Fibroblast of lung (primary cell): ENCODE measurements at regions not wholly inside any gene's neighbourhood (a gene's known extent, or its start where the extent isn't known, plus 50 kb on each side); places are given as distances from the start of the nearest gene placed in this dataset.

Experiments used
- DNase-seq, 2 donors: peaks; one replicate each; pipeline versions ENCODE4 v3.0.0 to v3.0.0-alpha.2; 2010; ENCODE audit warnings: low read depth in 2 of 2
- H2AFZ ChIP-seq: 2 replicates; pipeline ENCODE4 v1.5.1; 2012; ENCODE audit warnings: low read length, control low read depth, inconsistent platforms
- H3K27ac ChIP-seq: 2 replicates; pipeline ENCODE4 v1.5.1; 2011; ENCODE audit warnings: low read length, control low read depth; ENCODE audit not compliant: insufficient read depth
- H3K27me3 ChIP-seq: 2 replicates; pipeline ENCODE4 v1.5.1; 2011; ENCODE audit warnings: mild to moderate bottlenecking, low read length; ENCODE audit not compliant: control insufficient read depth, insufficient read depth
- H3K36me3 ChIP-seq: 2 replicates; pipeline ENCODE4 v1.5.1; 2011; ENCODE audit warnings: low read length; ENCODE audit not compliant: control insufficient read depth, insufficient read depth
- H3K4me1 ChIP-seq: 2 replicates; pipeline ENCODE4 v1.5.1; 2011; ENCODE audit warnings: low read length; ENCODE audit not compliant: control insufficient read depth, insufficient read depth; ENCODE audit errors: extremely low read depth
- H3K4me2 ChIP-seq: 2 replicates; pipeline ENCODE4 v1.5.1; 2011; ENCODE audit warnings: low read length, control low read depth; ENCODE audit not compliant: insufficient read depth; ENCODE audit errors: extremely low read depth
- H3K4me3 ChIP-seq, 4 experiments: fragments of 200-600 bp in 1 of 4; sonication (generic) in 1 of 4; replicated peaks in 1 of 4; 2 replicates each; pipeline ENCODE4 v1.5.1; 2011 to 2016; ENCODE audit warnings: low read length in 4 of 4, low read depth in 3 of 4, mild to moderate bottlenecking in 3 of 4, control low read depth in 2 of 4, inconsistent platforms in 1 of 4, mixed read lengths in 1 of 4; ENCODE audit not compliant: insufficient read depth in 1 of 4; ENCODE audit errors: control extremely low read depth in 1 of 4
- H3K79me2 ChIP-seq: 2 replicates; pipeline ENCODE4 v1.5.1; 2012; ENCODE audit warnings: mild to moderate bottlenecking, low read length, inconsistent platforms; ENCODE audit not compliant: control insufficient read depth, insufficient read depth
- H3K9ac ChIP-seq: 2 replicates; pipeline ENCODE4 v1.5.1; 2011; ENCODE audit warnings: mild to moderate bottlenecking, low read length, control low read depth; ENCODE audit not compliant: insufficient read depth
- H3K9me3 ChIP-seq: 2 replicates; pipeline ENCODE4 v1.5.1; 2012; ENCODE audit warnings: low read depth, low read length; ENCODE audit not compliant: control insufficient read depth, insufficient read depth
- H4K20me1 ChIP-seq: 2 replicates; pipeline ENCODE4 v1.5.1; 2011; ENCODE audit warnings: low read length; ENCODE audit not compliant: control insufficient read depth, insufficient read depth; ENCODE audit errors: extremely low read depth
- EZH2 ChIP-seq: IDR thresholded peaks from 2 replicates; pipeline ENCODE4 v1.5.1; 2012; ENCODE audit warnings: low read length, control low read depth, mild to moderate bottlenecking; ENCODE audit errors: missing control alignments
- TF ChIP-seq, protein P1 (sequence below), 2 donors: IDR thresholded peaks in 1 of 2; conservative IDR thresholded peaks in 1 of 2; 1 replicate in 1 of 2; 2 replicates in 1 of 2; pipeline ENCODE4 v1.5.1; 2011 to 2012; ENCODE audit warnings: low read length in 2 of 2, control low read depth in 1 of 2, inconsistent platforms in 1 of 2, low read depth in 1 of 2, mild to moderate bottlenecking in 1 of 2

DNA sequence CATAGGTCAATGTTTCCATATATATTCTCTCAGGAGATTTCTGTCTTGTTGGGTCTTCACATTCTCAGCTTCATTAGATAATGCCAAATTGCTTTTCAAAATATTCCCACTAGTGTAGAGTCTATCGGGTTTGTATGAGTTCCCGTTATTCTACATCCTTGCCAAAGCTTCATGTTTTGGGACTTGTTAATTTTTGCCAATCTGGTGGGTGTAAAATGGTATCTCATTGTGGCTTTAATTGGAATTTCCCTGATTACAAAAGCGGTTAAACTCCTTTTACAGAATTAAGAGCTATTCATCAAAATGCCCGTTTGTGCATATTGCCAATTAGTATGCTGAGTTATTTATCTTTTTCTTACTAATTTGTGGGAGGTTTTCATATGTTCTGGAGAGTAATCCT, 708.4 kb upstream of the ADAMTS5 start:
- DNase-seq, result peak in 1 of 2 donors; percentile 25
- Histone ChIP-seq H3K27ac (no peak overlapping the region), H3K27me3 (no peaks in the 10 kb centered on the region), H3K36me3 (no peaks in the 10 kb centered on the region), H2AFZ (no peak overlapping the region), H3K4me2 (no peak overlapping the region), H4K20me1 (no peaks in the 10 kb centered on the region), H3K4me3 (no peak overlapping the region), H3K9ac (no peak overlapping the region), H3K9me3 (no peaks in the 10 kb centered on the region), H3K4me1 (peaks cover 2% of the 10 kb centered on the region), H3K79me2 (no peaks in the 10 kb centered on the region)
- TF ChIP-seq, protein P1, sequence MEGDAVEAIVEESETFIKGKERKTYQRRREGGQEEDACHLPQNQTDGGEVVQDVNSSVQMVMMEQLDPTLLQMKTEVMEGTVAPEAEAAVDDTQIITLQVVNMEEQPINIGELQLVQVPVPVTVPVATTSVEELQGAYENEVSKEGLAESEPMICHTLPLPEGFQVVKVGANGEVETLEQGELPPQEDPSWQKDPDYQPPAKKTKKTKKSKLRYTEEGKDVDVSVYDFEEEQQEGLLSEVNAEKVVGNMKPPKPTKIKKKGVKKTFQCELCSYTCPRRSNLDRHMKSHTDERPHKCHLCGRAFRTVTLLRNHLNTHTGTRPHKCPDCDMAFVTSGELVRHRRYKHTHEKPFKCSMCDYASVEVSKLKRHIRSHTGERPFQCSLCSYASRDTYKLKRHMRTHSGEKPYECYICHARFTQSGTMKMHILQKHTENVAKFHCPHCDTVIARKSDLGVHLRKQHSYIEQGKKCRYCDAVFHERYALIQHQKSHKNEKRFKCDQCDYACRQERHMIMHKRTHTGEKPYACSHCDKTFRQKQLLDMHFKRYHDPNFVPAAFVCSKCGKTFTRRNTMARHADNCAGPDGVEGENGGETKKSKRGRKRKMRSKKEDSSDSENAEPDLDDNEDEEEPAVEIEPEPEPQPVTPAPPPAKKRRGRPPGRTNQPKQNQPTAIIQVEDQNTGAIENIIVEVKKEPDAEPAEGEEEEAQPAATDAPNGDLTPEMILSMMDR (conservative IDR thresholded peaks at IDR 0.05 in 1 of 2, IDR thresholded peaks at IDR 0.05 in 1 of 2; ENCODE audit: low read depth in 1 of 2, low read length in 2 of 2), result no peak
- TF ChIP-seq EZH2, result no peak

DNA sequence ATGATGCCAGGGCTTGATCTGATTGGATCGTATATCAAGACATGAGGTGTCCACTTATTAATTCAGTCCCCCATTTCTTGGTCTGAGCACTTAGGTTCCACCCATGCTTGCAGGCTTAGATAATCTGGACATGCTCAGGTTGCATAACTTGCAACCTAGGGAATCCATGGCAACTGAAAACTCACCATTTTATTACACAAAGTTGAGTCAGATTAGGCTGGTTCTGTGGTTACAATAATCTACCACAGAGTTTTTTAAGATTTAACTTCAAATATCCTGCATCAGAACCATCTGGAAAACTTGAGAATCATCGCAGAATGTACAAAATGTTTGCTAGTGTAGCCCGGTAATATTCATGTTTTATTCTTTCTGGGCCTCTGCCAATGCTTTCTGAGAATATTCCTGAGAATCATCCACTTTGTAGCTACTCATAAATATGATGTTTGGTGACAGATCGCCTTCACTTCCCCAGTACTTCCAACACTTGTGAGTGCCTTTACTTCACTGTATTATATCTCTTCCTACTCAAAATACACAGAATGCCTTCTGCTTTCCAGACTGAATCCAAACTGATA, 707.2 kb upstream of the ADAMTS5 start:
- no peak overlapping the region for H3K9ac ChIP-seq
- no peaks in the 10 kb centered on the region for H3K36me3 ChIP-seq
- DNase-seq, result peak; percentile 77 to 84
- TF ChIP-seq, protein P1 (conservative IDR thresholded peaks at IDR 0.05 in 1 of 2, IDR thresholded peaks at IDR 0.05 in 1 of 2; ENCODE audit: low read depth in 1 of 2, low read length in 2 of 2), result no peak
- no peak for TF ChIP-seq EZH2
- no peak overlapping the region for H3K4me3 ChIP-seq
- H3K4me1 ChIP-seq, result peaks cover 2% of the 10 kb centered on the region
- no peaks in the 10 kb centered on the region for H3K9me3 ChIP-seq
- peak overlapping the region; percentile 54 for H3K27ac ChIP-seq
- H2AFZ ChIP-seq, result no peak overlapping the region
- no peak overlapping the region for H3K4me2 ChIP-seq
- H4K20me1 ChIP-seq, result no peaks in the 10 kb centered on the region
- no peaks in the 10 kb centered on the region for H3K27me3 ChIP-seq
- no peaks in the 10 kb centered on the region for H3K79me2 ChIP-seq

DNA sequence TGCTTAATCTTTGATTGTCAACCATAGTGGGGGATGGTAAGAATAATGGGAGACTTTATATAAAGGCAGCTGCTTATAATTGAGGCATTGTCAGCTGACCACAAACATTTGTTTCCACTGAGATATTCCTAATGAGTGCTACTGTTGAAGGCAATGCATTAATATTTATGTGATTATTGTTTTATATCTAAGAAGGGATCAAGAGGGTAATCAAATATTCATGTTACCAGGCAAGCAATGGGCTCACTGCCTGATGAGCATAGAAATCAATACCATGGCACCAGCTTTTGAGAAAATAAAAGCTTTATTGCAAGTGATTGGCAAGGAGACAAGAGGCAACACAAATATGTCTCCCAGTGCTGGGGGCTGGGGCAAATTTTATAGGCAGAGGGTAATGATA, 706.7 kb upstream of the ADAMTS5 start:
- no peak for DNase-seq
- Histone ChIP-seq H3K27me3 (no peaks in the 10 kb centered on the region), H3K36me3 (no peaks in the 10 kb centered on the region), H3K4me2 (no peak overlapping the region), H3K9me3 (no peaks in the 10 kb centered on the region), H3K27ac (no peak overlapping the region), H3K9ac (no peak overlapping the region), H3K4me3 (no peak overlapping the region), H2AFZ (no peak overlapping the region), H3K4me1 (peaks cover 2% of the 10 kb centered on the region), H4K20me1 (no peaks in the 10 kb centered on the region), H3K79me2 (no peaks in the 10 kb centered on the region)
- TF ChIP-seq EZH2, result no peak
- TF ChIP-seq, protein P1 (conservative IDR thresholded peaks at IDR 0.05 in 1 of 2, IDR thresholded peaks at IDR 0.05 in 1 of 2; ENCODE audit: low read depth in 1 of 2, low read length in 2 of 2), result no peak
